ENCODE measurements at regions not wholly inside any gene's neighbourhood (a gene's known extent, or its start where the extent isn't known, plus 50 kb on each side); places are given as distances from the start of the nearest gene placed in this dataset.
A peak's percentile ranks its signal among the peaks of the same experiment; 100 is the strongest.

DNA sequence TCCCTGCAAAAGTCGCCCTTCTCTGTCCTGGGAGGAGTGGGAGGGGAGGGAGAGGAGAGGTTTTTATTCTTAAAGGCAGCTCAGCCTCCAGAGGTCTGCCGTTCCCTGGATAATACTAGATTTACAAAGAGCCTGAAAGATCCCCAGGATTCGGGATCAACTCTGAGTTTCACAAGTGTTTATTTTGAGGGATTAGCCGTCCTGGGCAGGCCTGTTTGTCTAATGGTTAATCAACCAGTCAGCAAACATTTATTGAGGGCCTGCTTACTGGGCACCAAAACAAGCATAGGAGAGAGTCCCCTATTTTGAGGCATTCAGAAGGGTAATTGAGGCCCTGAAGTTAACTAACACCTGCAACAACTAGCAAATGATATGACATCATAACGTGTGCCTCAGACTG is 152.6 kb upstream of the SLC1A4 start:
- H3K27me3 Mint-ChIP-seq (ENCODE audit: low read depth, poor library complexity): peaks cover 7% of the 10 kb centered on the region
- TF ChIP-seq, protein P1, sequence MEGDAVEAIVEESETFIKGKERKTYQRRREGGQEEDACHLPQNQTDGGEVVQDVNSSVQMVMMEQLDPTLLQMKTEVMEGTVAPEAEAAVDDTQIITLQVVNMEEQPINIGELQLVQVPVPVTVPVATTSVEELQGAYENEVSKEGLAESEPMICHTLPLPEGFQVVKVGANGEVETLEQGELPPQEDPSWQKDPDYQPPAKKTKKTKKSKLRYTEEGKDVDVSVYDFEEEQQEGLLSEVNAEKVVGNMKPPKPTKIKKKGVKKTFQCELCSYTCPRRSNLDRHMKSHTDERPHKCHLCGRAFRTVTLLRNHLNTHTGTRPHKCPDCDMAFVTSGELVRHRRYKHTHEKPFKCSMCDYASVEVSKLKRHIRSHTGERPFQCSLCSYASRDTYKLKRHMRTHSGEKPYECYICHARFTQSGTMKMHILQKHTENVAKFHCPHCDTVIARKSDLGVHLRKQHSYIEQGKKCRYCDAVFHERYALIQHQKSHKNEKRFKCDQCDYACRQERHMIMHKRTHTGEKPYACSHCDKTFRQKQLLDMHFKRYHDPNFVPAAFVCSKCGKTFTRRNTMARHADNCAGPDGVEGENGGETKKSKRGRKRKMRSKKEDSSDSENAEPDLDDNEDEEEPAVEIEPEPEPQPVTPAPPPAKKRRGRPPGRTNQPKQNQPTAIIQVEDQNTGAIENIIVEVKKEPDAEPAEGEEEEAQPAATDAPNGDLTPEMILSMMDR (IDR thresholded peaks at IDR 0.05): no peak
- H3K4me3 Mint-ChIP-seq: no peak overlapping the region
- H3K9me3 Mint-ChIP-seq: no peaks in the 10 kb centered on the region
- peaks cover 69% of the 10 kb centered on the region for H3K4me1 Mint-ChIP-seq
- H3K27ac Mint-ChIP-seq: peak overlapping the region; percentile 89
- no peaks in the 10 kb centered on the region for H3K36me3 Mint-ChIP-seq (ENCODE audit: low read depth)
- DNase-seq: no peak

DNA sequence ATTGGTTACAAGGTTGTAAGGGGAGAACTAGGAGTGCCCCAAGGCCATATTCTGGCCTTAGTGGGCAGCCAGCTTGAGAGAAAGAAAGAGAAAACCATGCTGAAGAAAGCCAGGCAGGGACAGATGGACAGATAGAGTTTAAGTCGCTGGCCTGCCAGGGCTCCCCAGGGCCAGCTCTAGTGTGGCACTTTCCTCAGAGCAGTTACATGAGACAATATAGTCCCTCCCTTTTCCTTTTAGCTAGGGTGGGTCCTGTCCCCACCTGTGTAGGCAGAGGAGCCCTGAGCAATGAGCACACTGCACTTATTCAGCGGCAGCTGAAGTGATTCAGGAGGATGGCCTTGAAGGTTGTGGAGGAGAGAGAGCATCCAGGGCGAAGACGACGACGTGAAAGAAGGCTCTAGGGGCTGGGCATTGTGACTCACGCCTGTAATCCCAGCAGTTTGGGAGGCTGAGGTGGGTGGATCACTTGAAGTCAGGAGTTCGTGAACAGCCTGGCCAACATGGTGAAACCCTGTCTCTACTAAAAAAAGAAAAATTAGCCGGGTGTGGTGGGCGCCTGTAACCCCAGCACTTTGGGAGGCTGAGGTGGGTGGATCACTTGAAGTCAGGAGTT is 152.0 kb upstream of the SLC1A4 start:
- no peak for DNase-seq
- Mint-ChIP-seq H3K27me3 (ENCODE audit: low read depth, poor library complexity) (peaks cover 4% of the 10 kb centered on the region), H3K9me3 (no peaks in the 10 kb centered on the region), H3K27ac (peak overlapping the region; percentile 89), H3K4me3 (peak overlapping the region; percentile 33), H3K4me1 (peaks cover 69% of the 10 kb centered on the region), H3K36me3 (ENCODE audit: low read depth) (no peaks in the 10 kb centered on the region)
- TF ChIP-seq, protein P1 (IDR thresholded peaks at IDR 0.05): no peak

DNA sequence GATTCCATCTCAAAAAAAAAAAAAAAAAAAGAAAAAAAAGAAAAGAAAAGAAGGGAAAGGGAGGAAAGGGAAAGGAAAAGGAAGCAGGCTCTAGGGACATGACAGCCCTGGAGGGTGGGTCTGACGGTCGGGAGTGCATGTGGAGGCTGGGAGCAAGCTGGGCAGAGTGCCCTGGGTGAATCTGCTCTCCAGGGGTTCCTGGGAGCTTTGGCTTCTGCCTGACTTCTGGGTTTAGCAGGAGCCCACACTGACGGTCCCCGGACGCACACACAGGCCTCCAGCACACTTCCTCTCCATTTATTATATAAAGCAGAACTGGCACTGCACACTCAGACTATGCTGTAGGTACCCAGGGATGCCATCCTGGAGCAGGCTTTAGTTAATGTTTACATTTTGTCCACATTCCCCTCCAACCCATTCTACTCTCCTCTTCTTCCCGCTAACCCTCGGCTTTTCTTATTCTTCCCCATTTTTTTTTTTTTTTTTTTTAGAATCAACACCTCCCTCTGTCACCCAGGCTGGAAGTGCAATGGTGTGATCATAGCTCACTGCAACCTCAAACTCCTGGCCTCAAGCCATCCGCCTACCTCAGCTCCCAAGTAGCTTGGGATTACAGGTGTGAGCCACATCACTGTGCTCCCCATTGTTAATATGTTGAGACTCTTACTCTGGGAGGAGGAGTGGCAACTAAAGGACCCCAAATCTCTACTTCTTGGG is 151.1 kb upstream of the SLC1A4 start:
- H3K4me3 Mint-ChIP-seq: no peak overlapping the region
- TF ChIP-seq, protein P1 (IDR thresholded peaks at IDR 0.05): no peak
- no peaks in the 10 kb centered on the region for H3K36me3 Mint-ChIP-seq (ENCODE audit: low read depth)
- H3K27me3 Mint-ChIP-seq (ENCODE audit: low read depth, poor library complexity): peaks cover 2% of the 10 kb centered on the region
- peaks cover 67% of the 10 kb centered on the region for H3K4me1 Mint-ChIP-seq
- no peaks in the 10 kb centered on the region for H3K9me3 Mint-ChIP-seq
- no peak overlapping the region for H3K27ac Mint-ChIP-seq
- no peak for DNase-seq

DNA sequence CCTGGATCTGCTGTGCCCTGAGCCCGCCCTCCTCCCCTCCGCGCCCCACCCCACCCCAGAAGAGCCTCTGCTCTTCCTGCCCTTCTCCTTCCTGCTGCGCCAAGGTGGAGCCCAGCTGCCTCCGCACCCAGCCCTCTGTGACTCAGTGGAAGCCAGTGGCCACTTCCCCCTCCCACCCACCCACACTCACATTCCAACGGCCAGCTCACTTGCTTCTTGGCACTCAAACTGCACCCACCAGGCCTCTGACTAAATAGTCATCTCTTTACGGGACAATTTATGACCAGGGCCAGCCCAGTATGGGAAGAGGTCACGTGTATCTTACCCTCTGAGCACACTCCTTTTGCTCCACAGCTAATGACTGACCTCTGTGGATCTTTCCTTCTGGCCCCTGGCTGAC is 150.4 kb upstream of the SLC1A4 start:
- Mint-ChIP-seq H3K4me1 (peaks cover 60% of the 10 kb centered on the region), H3K27ac (no peak overlapping the region), H3K4me3 (no peak overlapping the region), H3K27me3 (ENCODE audit: low read depth, poor library complexity) (peaks cover under 1% of the 10 kb centered on the region), H3K9me3 (no peaks in the 10 kb centered on the region), H3K36me3 (ENCODE audit: low read depth) (no peaks in the 10 kb centered on the region)
- no peak for DNase-seq
- TF ChIP-seq, protein P1 (IDR thresholded peaks at IDR 0.05): no peak

DNA sequence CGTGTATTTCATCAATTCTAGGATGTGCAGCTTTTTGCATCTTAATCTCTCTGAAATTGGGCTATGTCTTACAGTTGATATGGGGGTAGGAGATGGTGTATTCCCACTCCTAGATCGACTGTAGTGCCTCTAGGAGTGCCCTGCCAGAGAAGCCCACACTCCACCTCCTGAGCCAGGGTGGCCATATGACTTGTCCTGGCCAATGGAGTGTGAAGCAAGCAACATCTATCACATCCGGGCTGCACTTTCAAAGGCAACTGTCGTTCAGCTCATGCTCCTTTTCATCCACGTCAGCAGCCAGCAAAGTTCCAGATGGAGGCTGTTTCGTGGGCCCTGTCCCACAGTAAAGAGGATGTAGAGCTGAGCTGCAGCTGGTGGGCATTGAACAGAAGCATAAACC is 149.4 kb upstream of the SLC1A4 start:
- Mint-ChIP-seq H3K4me3 (no peak overlapping the region), H3K27ac (no peak overlapping the region), H3K36me3 (ENCODE audit: low read depth) (no peaks in the 10 kb centered on the region), H3K4me1 (peaks cover 56% of the 10 kb centered on the region), H3K27me3 (ENCODE audit: low read depth, poor library complexity) (no peaks in the 10 kb centered on the region), H3K9me3 (no peaks in the 10 kb centered on the region)
- TF ChIP-seq, protein P1 (IDR thresholded peaks at IDR 0.05): no peak
- no peak for DNase-seq

DNA sequence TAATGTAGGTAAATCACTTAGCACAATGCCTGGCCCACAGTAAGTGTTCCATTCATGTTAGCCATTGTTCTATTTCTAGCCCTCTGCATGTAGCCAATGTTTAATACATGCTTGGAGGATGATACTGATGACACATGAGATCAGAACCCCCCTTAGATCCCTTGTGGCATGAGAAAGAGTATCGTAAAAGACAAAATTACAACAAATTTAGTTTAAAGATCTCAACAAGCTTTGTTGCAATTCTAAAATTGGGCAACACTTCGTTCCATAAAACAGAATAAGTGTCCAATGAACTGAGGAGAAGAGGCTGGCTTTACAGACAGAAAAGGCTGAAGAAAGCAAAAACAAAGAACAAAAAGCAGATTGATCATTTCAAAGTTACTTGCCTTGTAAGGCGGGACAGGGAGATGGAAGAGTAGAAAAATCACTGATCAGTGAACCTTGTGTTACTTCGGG is 148.7 kb upstream of the SLC1A4 start:
- TF ChIP-seq, protein P1 (IDR thresholded peaks at IDR 0.05): no peak
- Mint-ChIP-seq H3K27ac (no peak overlapping the region), H3K36me3 (ENCODE audit: low read depth) (no peaks in the 10 kb centered on the region), H3K9me3 (no peaks in the 10 kb centered on the region), H3K27me3 (ENCODE audit: low read depth, poor library complexity) (no peaks in the 10 kb centered on the region), H3K4me1 (peaks cover 57% of the 10 kb centered on the region), H3K4me3 (no peak overlapping the region)
- DNase-seq: no peak
